ENCODE measurements at regions not wholly inside any gene's neighbourhood (a gene's known extent, or its start where the extent isn't known, plus 50 kb on each side); places are given as distances from the start of the nearest gene placed in this dataset.

DNA sequence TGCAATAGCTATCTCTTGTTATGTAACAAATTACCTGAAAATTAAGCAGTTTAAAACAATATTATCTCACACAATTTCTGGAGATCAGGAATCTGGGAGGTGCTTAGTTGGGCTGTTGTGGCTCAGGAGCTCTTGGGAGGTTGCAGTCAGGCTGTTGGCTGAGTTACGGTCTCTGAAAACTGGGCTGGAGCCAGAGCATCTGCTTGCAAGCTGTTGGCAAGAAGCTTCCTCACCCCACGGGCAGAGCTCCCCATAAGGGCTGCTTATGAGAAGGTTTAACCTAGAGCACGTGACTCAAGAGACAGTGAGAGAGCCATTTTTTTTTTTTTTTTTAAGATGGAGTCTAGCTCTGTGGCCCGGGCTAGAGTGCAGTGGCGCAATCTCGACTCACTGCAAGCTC is 346.8 kb downstream of the ATP23 start:
- no peak overlapping the region for H3K4me3 ChIP-seq (ENCODE audit: control insufficient read depth, low read depth, low read length)
- TF ChIP-seq, protein P1, sequence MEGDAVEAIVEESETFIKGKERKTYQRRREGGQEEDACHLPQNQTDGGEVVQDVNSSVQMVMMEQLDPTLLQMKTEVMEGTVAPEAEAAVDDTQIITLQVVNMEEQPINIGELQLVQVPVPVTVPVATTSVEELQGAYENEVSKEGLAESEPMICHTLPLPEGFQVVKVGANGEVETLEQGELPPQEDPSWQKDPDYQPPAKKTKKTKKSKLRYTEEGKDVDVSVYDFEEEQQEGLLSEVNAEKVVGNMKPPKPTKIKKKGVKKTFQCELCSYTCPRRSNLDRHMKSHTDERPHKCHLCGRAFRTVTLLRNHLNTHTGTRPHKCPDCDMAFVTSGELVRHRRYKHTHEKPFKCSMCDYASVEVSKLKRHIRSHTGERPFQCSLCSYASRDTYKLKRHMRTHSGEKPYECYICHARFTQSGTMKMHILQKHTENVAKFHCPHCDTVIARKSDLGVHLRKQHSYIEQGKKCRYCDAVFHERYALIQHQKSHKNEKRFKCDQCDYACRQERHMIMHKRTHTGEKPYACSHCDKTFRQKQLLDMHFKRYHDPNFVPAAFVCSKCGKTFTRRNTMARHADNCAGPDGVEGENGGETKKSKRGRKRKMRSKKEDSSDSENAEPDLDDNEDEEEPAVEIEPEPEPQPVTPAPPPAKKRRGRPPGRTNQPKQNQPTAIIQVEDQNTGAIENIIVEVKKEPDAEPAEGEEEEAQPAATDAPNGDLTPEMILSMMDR (conservative IDR thresholded peaks at IDR 0.05; ENCODE audit: control insufficient read depth, insufficient read depth, low read depth, low read length): no peak
- peak; percentile 96 for DNase-seq (ENCODE audit: low read depth)

DNA sequence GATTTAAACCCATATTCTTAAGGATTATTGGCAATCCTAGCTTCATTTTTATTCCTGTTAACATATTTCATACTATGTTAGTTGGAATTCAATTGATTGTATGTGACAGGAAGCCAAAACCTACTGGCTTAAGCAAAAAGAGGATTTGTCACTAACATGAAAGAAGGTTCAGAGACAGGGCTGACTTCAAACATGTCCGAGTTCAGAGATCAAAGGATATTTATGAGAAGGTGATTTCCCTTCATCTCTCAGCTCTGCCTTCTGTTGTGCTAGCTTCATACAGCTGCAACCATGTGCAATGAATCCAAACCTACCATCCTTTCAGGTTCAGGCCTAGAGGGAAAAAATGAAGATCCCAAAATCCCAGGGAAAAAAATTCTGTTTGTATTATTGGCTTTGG is 349.7 kb downstream of the ATP23 start:
- no peak overlapping the region for H3K4me3 ChIP-seq (ENCODE audit: control insufficient read depth, low read depth, low read length)
- TF ChIP-seq, protein P1 (conservative IDR thresholded peaks at IDR 0.05; ENCODE audit: control insufficient read depth, insufficient read depth, low read depth, low read length): no peak
- DNase-seq (ENCODE audit: low read depth): no peak

DNA sequence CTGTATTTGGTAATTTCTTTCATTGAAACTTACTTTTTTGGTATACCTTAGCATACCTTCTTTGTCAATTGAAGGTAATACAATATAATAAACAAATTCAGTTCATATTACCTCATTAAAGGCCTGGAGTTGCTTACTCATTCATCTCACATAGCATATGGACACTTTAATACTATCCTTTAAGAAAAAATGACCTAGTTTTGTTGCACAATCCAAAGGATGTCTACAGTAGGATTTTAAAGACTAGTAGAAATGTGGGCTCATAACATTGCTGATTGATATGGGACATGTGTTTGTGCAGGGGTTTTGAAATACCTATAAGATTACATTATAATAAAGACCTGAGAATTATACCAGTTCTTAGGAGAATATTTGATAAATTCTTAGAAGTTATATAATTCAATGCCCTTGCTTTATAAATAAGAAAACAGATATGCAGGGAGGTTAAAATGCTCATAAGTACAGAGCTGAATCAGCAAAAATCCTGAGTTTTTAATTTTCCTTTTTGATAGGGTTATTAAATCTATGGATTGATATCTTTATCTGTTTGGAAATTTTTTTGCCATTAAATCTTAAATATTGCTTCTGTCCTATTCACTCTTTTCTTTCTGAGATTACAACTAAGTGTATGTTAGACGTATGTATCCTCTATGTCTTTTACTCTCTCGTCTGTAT is 352.1 kb downstream of the ATP23 start:
- TF ChIP-seq, protein P1 (conservative IDR thresholded peaks at IDR 0.05; ENCODE audit: control insufficient read depth, insufficient read depth, low read depth, low read length): no peak
- peak; percentile 40 for DNase-seq (ENCODE audit: low read depth)

DNA sequence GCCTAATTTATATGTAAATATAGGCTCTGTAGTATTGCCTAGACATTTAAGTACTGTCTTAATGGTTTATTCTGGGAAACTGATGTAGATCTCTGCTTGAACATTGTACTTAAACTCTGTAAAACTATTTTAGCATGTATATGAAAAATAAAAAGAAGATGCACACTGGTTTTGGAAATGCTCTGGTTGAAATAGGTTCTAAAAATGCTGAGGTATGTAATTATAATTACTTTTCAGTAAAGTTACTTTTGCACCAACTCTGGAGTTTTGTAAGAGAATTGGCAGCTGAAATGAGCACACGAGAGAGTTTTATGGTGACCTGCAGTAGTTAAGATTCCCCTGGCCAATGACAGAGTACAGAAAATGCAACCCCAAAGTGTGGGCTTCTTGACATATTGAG is 353.9 kb downstream of the ATP23 start:
- TF ChIP-seq, protein P1 (conservative IDR thresholded peaks at IDR 0.05; ENCODE audit: control insufficient read depth, insufficient read depth, low read depth, low read length): no peak

More for the DNA sequence above, 352.1 kb downstream of the ATP23 start:
- H3K4me3 ChIP-seq (ENCODE audit: control insufficient read depth, low read depth, low read length): no peak overlapping the region

DNA sequence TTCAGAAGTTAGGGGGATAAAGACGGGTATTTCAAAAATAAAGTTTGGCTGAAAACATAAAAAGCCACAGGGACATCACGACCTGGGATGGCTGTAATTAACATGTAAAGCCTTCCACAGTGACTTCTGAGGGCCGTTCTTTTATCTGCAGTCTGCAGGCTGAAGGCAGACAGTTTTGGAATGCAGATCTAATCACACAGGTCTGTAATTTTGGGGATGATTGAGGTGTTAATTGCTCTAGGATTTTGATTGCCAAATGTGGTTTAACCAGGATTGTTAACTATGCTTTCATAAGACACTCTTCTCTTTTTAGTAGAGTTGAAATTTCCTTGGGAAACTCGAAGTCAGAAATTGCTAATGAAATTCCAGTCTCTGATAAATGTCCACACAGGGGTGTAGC is 355.5 kb downstream of the ATP23 start:
- H3K4me3 ChIP-seq (ENCODE audit: control insufficient read depth, low read depth, low read length): no peak overlapping the region
- no peak for DNase-seq (ENCODE audit: low read depth)
- TF ChIP-seq, protein P1 (conservative IDR thresholded peaks at IDR 0.05; ENCODE audit: control insufficient read depth, insufficient read depth, low read depth, low read length): no peak

More for the DNA sequence above, 353.9 kb downstream of the ATP23 start:
- no peak for DNase-seq (ENCODE audit: low read depth)
- H3K4me3 ChIP-seq (ENCODE audit: control insufficient read depth, low read depth, low read length): no peak overlapping the region

DNA sequence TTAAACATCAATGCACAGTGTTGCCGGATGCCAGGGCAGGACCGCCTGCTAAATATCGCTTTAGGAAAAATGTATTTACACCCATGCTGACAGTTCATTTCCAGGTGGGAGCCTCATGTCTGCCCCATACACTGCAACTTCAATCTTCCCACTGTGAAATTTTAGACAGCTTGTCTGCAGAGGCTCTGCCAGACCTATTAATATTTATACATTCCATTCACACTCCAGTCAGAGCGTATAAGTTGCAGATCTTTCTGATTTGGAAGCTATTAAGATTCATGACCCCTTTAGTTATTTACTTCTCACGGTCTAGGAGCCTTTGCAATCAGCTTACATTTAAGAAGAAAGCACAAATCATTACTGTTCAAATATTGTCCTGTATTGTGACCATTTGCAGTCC is 357.4 kb downstream of the ATP23 start:
- DNase-seq (ENCODE audit: low read depth): no peak
- TF ChIP-seq, protein P1 (conservative IDR thresholded peaks at IDR 0.05; ENCODE audit: control insufficient read depth, insufficient read depth, low read depth, low read length): no peak
- no peak overlapping the region for H3K4me3 ChIP-seq (ENCODE audit: control insufficient read depth, low read depth, low read length)

All from fibroblast of mammary gland (primary cell).